Natural killer cell treated with Interleukin-12 subunit alpha and Interleukin-12 subunit beta and Interleukin-15 and Interleukin-18, amount 100 ng/mL, for 72 hours (primary cell): ENCODE measurements at regions not wholly inside any gene's neighbourhood (a gene's known extent, or its start where the extent isn't known, plus 50 kb on each side); places are given as distances from the start of the nearest gene placed in this dataset.
"Not testable (repeated sequence)": the region's sequence is repeated elsewhere in the genome, so short reads cannot be mapped to it uniquely, and the experiment has no call there.

Experiments
- ATAC-seq, 2 donors: fragments of 150-1000 bp; cut with Tn5 transposase in 1 of 2; sonication (Bioruptor Pico), chemical (Tn5 transposase) in 1 of 2; 2 replicates each; pipeline ENCODE4 v1.10.0; 2021
- DNase-seq: peaks from one replicate; pipeline ENCODE4 v3.0.0; 2022; ENCODE audit warnings: low spot score
- H3K27ac Mint-ChIP-seq, 2 donors: 1 replicate in 1 of 2; 2 replicates in 1 of 2; pipeline ENCODE4 v1.8.0; 2022; ENCODE audit warnings: mixed read lengths in 2 of 2, mild to moderate bottlenecking in 1 of 2, moderate library complexity in 1 of 2
- H3K27me3 Mint-ChIP-seq, 2 donors: 1 replicate in 1 of 2; 2 replicates in 1 of 2; pipeline ENCODE4 v1.8.0; 2022; ENCODE audit warnings: mixed read lengths in 2 of 2
- H3K36me3 Mint-ChIP-seq: one replicate; pipeline ENCODE4 v1.8.0; 2022; ENCODE audit warnings: mixed read lengths
- H3K4me1 Mint-ChIP-seq, 2 donors: 1 replicate in 1 of 2; 2 replicates in 1 of 2; pipeline ENCODE4 v1.8.0; 2022; ENCODE audit warnings: low read depth in 2 of 2, mixed read lengths in 2 of 2, mild to moderate bottlenecking in 1 of 2
- H3K4me3 Mint-ChIP-seq: one replicate; pipeline ENCODE4 v1.8.0; 2022; ENCODE audit warnings: mixed read lengths
- H3K9me3 Mint-ChIP-seq: 2 replicates; pipeline ENCODE4 v1.8.0; 2022; ENCODE audit warnings: mixed read lengths

DNA sequence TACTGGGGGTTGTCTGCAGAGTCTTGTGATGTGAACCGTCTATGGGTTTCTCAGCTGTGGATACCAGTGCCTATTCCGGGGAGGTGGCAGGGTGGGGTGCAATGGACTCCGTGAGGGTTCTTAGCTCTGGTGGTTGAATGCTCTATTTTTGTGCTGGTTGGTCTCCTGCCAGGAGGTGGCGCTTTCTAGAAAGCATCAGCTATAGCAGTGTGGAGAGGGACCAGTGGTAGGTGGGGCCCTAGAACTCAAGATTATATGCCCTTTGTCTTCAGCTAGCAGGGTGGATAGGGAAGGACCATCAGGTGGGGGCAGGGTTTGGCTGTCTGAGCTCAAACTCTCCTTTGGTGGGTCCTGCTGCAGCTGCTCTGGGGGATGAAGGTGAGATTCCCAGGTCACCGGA is 127.3 kb upstream of the PLD5 start:
- Mint-ChIP-seq H3K4me3 (no peak overlapping the region), H3K27me3 (peaks cover 0 to 7% of the 10 kb centered on the region in 2 donors), H3K4me1 (no peaks in the 10 kb centered on the region), H3K9me3 (peaks cover 4% of the 10 kb centered on the region), H3K27ac (no peak overlapping the region), H3K36me3 (no peaks in the 10 kb centered on the region)
- DNase-seq (no peak), ATAC-seq (no peak)

DNA sequence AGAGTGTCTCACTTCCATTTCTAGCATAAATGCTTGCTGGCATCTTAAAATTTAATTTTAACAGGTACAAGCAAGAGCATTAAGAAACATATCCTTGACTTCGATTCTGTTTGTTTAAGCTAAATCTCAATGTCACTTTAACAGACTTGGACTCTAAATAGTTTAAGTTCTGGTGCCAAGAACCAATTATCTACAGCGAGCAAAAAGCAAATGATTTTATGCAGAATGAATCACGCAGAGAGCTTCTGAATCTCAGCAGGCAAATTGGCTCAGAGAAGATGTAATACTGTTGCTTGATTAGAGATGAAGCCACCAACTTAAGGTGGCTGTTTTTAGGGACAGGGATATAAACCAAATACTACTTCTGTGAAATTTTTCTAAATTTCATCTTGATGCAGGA is 117.0 kb upstream of the PLD5 start:
- Mint-ChIP-seq H3K9me3 (peaks cover 3% of the 10 kb centered on the region), H3K27me3 (no peaks in the 10 kb centered on the region), H3K4me1 (no peaks in the 10 kb centered on the region), H3K27ac (no peak overlapping the region), H3K36me3 (no peaks in the 10 kb centered on the region), H3K4me3 (no peak overlapping the region)
- DNase-seq (no peak), ATAC-seq (no peak)

- no peaks in the 10 kb centered on the region for H3K4me1 Mint-ChIP-seq
- no peak overlapping the region for H3K27ac Mint-ChIP-seq
- peaks cover 3% of the 10 kb centered on the region for H3K9me3 Mint-ChIP-seq
- DNase-seq (no peak), ATAC-seq (no peak)
- H3K27me3 Mint-ChIP-seq: no peaks in the 10 kb centered on the region
- H3K36me3 Mint-ChIP-seq: no peaks in the 10 kb centered on the region
- H3K4me3 Mint-ChIP-seq: no peak overlapping the region
These were observed 114.6 kb upstream of the PLD5 start for GRCh38 chr1:242639104-242639503.

DNA sequence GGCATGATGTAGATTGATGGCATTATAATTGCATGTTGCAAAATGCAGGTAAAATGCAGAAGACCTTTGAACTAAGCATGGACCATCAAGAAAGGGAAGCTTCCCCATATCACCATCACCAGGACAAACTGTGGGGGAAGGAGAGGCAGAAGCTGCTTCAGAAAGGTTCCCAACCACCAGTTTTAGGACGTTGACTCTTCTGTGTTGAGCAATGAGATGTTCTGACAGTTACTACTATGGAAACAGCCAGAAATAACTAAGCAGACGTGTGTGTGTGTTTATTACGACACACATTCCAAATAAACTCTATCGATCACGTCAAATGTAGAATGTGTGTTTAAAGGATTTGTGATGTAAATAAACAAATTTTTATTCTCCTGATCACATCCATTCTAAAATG is 110.2 kb upstream of the PLD5 start:
- H3K27ac Mint-ChIP-seq: no peak overlapping the region
- H3K4me1 Mint-ChIP-seq: no peaks in the 10 kb centered on the region
- H3K9me3 Mint-ChIP-seq: peaks cover 3% of the 10 kb centered on the region
- no peaks in the 10 kb centered on the region for H3K36me3 Mint-ChIP-seq
- ATAC-seq (no peak), DNase-seq (no peak)
- H3K4me3 Mint-ChIP-seq: no peak overlapping the region
- no peaks in the 10 kb centered on the region for H3K27me3 Mint-ChIP-seq

DNA sequence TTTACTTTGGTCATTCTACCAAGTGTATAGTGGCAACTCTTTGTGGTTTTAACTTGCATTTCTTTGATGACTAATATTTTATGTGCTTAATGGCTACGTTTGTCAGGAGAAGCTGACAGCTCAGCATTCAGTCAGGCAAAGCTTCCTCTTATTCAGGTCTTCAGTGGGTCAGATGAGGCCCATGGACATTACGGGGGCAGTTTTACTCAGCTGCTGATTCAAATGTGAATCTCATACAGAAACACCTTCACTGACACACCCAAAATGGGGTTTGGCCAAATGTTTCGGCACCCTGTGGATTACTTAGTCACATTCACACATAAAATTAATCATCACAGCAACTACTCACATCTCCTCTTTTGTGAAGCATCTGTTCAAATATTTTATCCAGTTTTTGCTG is 104.9 kb upstream of the PLD5 start:
- H3K27me3 Mint-ChIP-seq: no peaks in the 10 kb centered on the region
- H3K4me3 Mint-ChIP-seq: no peak overlapping the region
- no peak for DNase-seq
- no peak overlapping the region for H3K27ac Mint-ChIP-seq
- H3K4me1 Mint-ChIP-seq: no peaks in the 10 kb centered on the region
- H3K9me3 Mint-ChIP-seq: peaks cover 14% of the 10 kb centered on the region
- no peak for ATAC-seq
- no peaks in the 10 kb centered on the region for H3K36me3 Mint-ChIP-seq

- Mint-ChIP-seq H3K4me1 (no peaks in the 10 kb centered on the region), H3K9me3 (peaks cover 25% of the 10 kb centered on the region), H3K4me3 (no peak overlapping the region), H3K36me3 (no peaks in the 10 kb centered on the region), H3K27me3 (no peaks in the 10 kb centered on the region), H3K27ac (no peak overlapping the region)
- ATAC-seq (no peak), DNase-seq (no peak)
These were observed 99.3 kb upstream of the PLD5 start for GRCh38 chr1:242623756-242624155.

GRCh38 chr1:242623119-242623518 is 98.6 kb upstream of the PLD5 start:
- Mint-ChIP-seq H3K27me3 (no peaks in the 10 kb centered on the region), H3K27ac (no peak overlapping the region), H3K4me3 (no peak overlapping the region), H3K4me1 (no peaks in the 10 kb centered on the region), H3K36me3 (no peaks in the 10 kb centered on the region), H3K9me3 (peaks cover 24% of the 10 kb centered on the region)
- DNase-seq: no peak
- ATAC-seq: no peak

DNA sequence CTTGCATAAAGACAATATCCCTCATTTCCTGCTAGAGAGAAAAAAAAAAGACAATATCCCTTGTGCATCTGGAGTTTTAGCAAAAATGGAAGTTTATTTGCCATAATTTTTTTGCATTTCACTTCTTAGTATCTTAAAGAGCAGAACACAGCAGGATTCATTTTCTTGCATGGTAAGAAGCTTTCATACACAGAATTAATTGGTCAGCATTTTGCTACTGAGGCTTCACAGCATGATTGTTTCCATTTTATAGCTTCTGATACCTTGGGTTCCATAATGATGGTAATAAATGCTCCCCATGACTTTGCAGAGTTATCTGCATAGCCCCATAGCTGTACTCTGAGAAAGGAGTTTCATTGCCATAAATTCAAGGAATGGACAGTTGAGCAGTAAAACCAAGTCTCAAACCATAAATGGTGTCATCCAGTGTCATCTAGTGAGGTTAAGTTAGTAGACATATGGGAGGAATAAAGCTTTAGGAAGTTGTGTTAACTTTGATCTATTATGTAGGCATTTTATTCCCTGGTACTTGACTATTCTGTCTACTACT is 88.8 kb upstream of the PLD5 start:
- ATAC-seq (no peak), DNase-seq (no peak)
- no peaks in the 10 kb centered on the region for H3K4me1 Mint-ChIP-seq
- H3K4me3 Mint-ChIP-seq: no peak overlapping the region
- no peak overlapping the region for H3K27ac Mint-ChIP-seq
- no peaks in the 10 kb centered on the region for H3K36me3 Mint-ChIP-seq
- H3K9me3 Mint-ChIP-seq: peaks cover 15% of the 10 kb centered on the region
- H3K27me3 Mint-ChIP-seq: peaks cover 0 to 7% of the 10 kb centered on the region in 2 donors

DNA sequence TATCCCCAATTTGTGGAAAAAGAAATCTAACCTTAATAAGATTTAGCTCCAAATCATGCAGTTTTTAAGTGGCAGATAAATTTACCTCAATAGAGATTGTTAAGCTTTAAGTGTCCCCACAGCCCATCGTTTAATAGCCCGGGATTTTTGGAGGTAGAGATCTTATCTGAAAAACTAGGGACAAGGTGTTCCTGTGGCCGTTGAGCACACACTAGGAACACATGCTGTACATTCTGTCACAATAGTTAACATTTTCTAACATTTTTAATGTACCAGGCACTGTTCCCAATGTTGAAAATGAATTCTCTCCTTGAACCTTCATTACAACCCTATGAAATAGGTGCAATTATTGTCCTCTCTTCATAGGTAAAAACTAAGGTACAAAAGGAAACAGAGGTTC is 85.7 kb upstream of the PLD5 start:
- no peak overlapping the region for H3K27ac Mint-ChIP-seq
- no peak for DNase-seq
- no peaks in the 10 kb centered on the region for H3K36me3 Mint-ChIP-seq
- H3K4me1 Mint-ChIP-seq: no peaks in the 10 kb centered on the region
- ATAC-seq: no peak
- peaks cover 6% of the 10 kb centered on the region for H3K9me3 Mint-ChIP-seq
- H3K4me3 Mint-ChIP-seq: no peak overlapping the region
- H3K27me3 Mint-ChIP-seq: peaks cover 0 to under 1% of the 10 kb centered on the region in 2 donors

GRCh38 chr1:242605521-242605920 is 81.0 kb upstream of the PLD5 start:
- Mint-ChIP-seq H3K4me3 (no peak overlapping the region), H3K9me3 (peaks cover 5% of the 10 kb centered on the region), H3K4me1 (no peaks in the 10 kb centered on the region), H3K27ac (no peak overlapping the region), H3K27me3 (no peaks in the 10 kb centered on the region), H3K36me3 (no peaks in the 10 kb centered on the region)
- no peak for ATAC-seq
- no peak for DNase-seq

- Mint-ChIP-seq H3K4me1 (no peaks in the 10 kb centered on the region), H3K4me3 (no peak overlapping the region), H3K36me3 (peaks cover 4% of the 10 kb centered on the region), H3K9me3 (peaks cover 5% of the 10 kb centered on the region), H3K27ac (no peak overlapping the region), H3K27me3 (no peaks in the 10 kb centered on the region)
- DNase-seq: no peak
- no peak for ATAC-seq
These were observed 77.5 kb upstream of the PLD5 start for GRCh38 chr1:242602001-242602400.

DNA sequence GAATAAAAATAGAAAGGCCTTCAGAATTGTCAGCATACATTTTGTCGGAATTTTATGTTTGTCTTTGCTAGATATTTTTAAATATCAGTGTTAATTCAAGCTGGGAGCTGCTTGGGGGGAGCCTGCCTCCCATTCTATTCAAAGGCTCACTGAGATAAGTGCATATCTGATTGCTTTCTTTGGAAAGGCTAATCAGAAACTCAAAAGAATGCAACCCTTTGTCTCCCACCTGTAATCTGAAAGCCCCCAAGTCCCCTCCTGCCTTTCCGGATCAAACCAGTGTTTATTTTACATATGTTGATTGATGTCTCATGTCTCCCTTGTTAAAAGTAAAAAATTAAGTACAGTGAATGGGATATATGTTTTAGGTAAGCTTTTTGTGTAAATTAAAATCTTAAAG is 69.3 kb upstream of the PLD5 start:
- DNase-seq, ATAC-seq, H3K4me1 Mint-ChIP-seq, H3K36me3 Mint-ChIP-seq, H3K27me3 Mint-ChIP-seq, H3K27ac Mint-ChIP-seq, H3K4me3 Mint-ChIP-seq: not testable (repeated sequence)
- peaks cover 11% of the 10 kb centered on the region for H3K9me3 Mint-ChIP-seq

DNA sequence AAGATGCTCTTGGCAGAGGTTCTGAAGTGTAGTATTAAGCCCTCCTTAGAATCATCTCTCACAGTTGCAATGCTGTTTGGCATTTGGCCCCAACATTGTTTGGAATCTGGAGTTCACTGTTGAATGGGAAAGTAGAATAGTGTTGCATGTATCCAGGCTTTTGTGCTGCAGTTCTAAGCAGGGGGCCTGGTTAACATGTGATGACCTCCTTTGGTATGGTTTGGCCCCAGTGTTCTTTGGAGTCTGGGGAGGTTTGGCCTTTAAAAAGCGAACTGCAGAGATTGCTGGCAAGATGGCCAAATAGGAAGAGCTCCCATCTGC is 61.8 kb upstream of the PLD5 start:
- no peaks in the 10 kb centered on the region for H3K4me1 Mint-ChIP-seq
- peaks cover 1% of the 10 kb centered on the region for H3K36me3 Mint-ChIP-seq
- no peak overlapping the region for H3K27ac Mint-ChIP-seq
- no peaks in the 10 kb centered on the region for H3K27me3 Mint-ChIP-seq
- no peak overlapping the region for H3K4me3 Mint-ChIP-seq
- DNase-seq (no peak), ATAC-seq (no peak)
- peaks cover 17% of the 10 kb centered on the region for H3K9me3 Mint-ChIP-seq

DNA sequence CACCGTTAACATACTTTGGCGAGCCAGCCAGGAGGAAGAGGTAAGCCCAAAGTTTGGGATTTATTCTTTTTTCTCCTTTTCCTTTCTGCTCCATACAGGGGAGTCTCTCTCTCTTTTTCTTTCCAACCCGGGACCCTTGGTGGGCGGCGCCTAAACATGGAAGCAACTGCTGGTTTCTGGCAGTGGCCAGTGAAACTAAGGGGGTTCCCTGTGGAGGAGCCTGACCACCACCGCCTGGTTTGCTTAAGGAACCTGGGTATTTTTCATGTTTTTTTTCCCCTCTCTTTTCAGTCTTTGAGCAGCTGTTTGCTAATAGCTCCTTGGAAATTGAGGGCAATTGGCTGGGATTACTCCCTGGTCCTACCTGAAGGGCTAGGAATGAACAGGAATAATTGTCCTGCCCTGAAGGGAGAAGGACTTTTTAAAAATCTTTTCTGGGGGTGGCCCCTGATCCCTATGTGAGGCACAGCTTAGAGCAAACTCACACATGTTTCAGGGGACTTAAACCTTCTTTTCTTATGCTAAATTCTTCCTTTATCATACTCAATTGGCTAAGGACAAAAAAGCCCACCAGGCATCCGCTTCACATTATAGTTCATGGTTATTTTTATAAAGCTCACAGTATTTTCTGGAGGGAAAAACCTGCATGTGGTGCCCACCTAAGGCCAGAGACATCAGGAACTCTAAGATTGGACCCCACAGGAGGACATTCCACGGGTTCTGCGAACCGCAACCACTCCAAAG is 61.3 kb upstream of the PLD5 start:
- no peak for DNase-seq
- no peaks in the 10 kb centered on the region for H3K27me3 Mint-ChIP-seq
- no peaks in the 10 kb centered on the region for H3K36me3 Mint-ChIP-seq
- H3K4me1 Mint-ChIP-seq: no peaks in the 10 kb centered on the region
- H3K27ac Mint-ChIP-seq: no peak overlapping the region
- ATAC-seq: no peak
- no peak overlapping the region for H3K4me3 Mint-ChIP-seq
- peaks cover 17% of the 10 kb centered on the region for H3K9me3 Mint-ChIP-seq

GRCh38 chr1:242582669-242583068 is 58.2 kb upstream of the PLD5 start:
- Mint-ChIP-seq H3K27ac (no peak overlapping the region), H3K9me3 (no peaks in the 10 kb centered on the region), H3K4me1 (no peaks in the 10 kb centered on the region), H3K4me3 (no peak overlapping the region), H3K27me3 (no peaks in the 10 kb centered on the region), H3K36me3 (no peaks in the 10 kb centered on the region)
- DNase-seq (no peak), ATAC-seq (no peak)
